GM19035 (cell line): ENCODE measurements at regions not wholly inside any gene's neighbourhood (a gene's known extent, or its start where the extent isn't known, plus 50 kb on each side); places are given as distances from the start of the nearest gene placed in this dataset.
A peak's percentile ranks its signal among the peaks of the same experiment; 100 is the strongest.
"Not testable (repeated sequence)": the region's sequence is repeated elsewhere in the genome, so short reads cannot be mapped to it uniquely, and the experiment has no call there.

Experiments used
- ATAC-seq: cut with Tn5 transposase; IDR thresholded peaks from one replicate; pipeline ENCODE4 v1.9.1; 2021; ENCODE audit not compliant: unreplicated experiment

- ATAC-seq = not testable (repeated sequence)
These were observed 50.3 kb upstream of the UGT2B15 start for GRCh38 chr4:68720723-68721122.

DNA sequence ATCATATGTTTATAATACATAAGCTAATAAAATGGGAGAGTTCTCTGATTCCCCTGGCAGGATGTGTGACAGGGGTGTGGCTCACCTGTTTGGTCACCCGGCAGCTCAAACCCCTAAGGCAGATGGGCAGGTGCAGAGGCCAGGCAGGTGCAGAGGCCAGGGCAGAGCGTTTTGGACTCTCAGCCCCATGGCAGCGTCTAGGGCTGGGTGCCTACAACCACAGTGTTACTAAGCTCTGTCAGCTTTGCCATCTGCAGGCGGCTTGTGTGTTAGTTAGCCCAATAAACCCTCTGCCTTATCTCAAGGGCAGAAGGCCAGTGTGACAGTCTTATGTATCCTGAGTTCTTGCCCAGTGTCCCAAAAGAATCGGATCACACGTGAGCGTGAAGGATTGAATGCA is 54.0 kb upstream of the UGT2B15 start:
- ATAC-seq = no peak

- ATAC-seq = no peak
These were observed 54.5 kb upstream of the UGT2B15 start for GRCh38 chr4:68724922-68725321.

DNA sequence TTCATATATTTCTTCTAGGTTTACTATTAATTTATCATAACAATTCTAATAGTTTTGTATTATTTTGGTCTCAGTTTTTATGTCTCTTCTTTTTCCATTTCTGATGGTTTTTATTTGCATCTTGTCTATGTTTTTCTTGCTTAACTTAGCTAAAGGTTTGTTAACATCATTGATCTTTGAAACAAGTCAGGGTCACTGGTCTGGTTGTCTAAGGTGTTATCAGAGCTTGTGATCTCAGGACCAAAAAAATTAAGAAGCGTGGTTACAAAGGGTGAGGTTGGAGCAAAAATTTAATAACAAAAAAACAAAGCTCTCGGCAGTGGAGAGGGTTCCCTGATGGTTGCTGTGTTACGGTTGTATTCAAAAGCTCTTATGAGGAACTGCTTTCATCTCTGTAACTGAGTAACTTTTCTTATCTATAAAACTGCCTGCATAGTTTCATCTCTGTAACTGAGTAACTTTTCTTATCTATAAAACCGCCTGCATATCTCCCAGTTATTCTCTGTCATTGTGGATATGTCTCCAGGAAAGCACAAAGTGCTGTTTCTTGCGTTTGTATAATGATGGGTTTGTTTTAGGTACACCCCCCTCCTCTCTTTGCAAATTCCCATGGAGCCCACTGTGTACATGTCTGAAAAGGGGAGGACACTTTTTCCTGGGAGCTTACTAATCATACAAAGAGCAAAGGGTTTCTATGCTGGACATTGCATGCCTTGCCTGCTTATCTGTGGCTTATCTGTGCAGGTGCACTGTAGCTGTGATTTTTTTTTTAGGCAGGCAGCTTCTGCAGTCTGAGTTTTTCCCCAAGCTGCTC is 62.4 kb upstream of the UGT2B15 start:
- peak; percentile 64 for ATAC-seq

- no peak for ATAC-seq
These were observed 63.6 kb upstream of the UGT2B15 start for GRCh38 chr4:68734095-68734494.

DNA sequence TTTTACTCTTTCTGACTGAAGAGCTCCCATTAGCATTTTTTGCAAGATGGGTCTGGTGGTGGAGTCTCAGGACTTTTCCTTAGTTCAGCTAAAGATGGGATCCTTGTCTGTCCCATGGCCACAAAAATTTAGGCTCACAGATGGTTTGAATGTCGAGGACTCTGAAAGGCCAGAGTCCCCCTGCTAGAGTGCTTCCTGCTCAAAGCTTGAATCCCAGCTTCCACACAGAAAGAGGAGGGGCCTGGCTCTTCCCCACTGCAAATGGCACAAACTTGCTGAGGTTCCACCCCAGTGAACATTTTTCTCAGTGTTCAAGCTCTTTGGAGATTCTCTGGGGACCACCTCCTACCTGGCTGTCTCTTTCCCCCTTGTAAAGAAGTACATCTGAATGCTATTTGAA is 64.7 kb upstream of the UGT2B15 start:
- ATAC-seq = no peak

- ATAC-seq = no peak
These were observed 66.4 kb upstream of the UGT2B15 start for GRCh38 chr4:68736813-68737212.

DNA sequence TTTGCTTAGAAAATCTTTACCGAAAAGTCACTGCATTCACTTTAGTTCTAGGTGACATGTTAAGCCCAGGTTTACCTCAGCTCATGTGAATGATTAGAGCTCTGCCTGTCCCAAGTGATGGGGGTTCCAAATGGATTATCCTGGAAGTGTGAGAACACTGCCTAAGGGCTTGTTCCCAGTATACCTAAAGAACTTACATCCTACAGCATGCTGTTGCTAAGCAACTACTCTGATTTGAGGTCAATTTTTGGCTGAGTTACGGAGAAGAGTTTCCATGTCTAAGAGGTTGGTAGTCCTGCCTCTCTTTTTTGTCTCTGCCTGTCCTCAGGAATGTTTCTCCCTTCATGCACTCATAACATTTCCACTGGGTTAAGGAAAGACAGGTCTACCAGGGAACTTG is 67.6 kb upstream of the UGT2B15 start:
- ATAC-seq = no peak

GRCh38 chr4:68744368-68744767 is 71.4 kb upstream of the UGT2B10 start:
- no peak for ATAC-seq

- ATAC-seq = no peak
These were observed 67.4 kb upstream of the UGT2B10 start for GRCh38 chr4:68748181-68748991.

DNA sequence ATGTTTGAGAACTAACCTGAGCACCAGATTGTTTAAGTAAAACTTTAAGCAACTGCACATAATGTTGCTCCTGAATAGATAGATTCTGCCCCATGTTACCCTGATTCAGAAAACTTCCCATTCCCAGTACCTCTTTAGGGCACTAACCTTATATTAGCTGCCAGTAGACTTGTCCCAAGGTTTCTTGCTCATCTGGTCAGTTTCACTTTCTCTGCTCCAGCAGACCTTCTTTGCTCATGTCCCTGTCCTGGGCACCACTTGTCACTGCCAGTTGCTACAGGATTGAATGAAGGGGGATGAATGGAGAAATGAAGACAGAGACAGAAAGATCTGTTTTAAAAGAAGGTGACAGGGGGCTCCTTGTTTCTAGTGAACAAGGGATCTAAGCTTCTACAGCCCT is 65.2 kb upstream of the UGT2B10 start:
- no peak for ATAC-seq

GRCh38 chr4:68751138-68751537 is 64.7 kb upstream of the UGT2B10 start:
- ATAC-seq = no peak

GRCh38 chr4:68765876-68766275 is 49.9 kb upstream of the UGT2B10 start:
- ATAC-seq = no peak
